ENCODE measurements at regions not wholly inside any gene's neighbourhood (a gene's known extent, or its start where the extent isn't known, plus 50 kb on each side); places are given as distances from the start of the nearest gene placed in this dataset.

DNA sequence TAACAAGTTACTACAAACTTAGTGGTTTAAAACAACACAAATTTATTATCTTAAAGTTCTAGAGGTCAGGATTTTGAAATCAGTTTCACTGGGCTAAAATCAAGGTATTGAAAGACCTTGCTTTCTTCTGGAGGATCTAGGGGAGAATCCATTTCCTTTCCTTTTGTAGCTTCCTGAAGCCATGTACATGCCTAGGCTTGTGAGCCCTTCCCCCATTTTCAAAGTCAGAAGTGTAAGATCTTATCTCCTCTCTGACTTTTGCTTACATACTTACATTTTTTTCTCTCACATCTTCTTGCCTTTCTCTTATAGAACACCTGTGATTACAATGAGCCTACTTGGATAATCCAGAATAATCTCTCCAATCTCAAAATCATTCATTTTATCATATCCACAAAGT is 78.7 kb upstream of the MBOAT2 start:
- no peak for DNase-seq (ENCODE audit: low read depth)

DNA sequence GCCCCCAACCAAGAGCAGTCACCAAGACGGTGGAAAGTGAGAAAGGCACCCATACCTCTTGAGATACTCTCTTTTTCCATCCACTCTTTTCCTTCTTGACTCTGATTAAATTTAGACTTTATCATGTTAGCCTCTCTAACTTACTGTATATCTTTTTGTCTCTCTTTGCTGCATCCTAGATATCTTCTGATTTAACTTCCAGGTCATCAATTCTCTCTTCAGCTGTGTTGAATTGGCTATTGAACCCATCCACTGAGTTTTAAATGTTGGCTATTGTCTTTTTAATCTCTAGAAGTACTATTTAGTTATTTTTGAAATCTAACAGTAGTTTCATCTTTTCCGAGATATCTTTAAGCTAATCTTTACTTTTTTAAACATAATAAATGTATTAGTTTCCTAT is 78.3 kb upstream of the MBOAT2 start:
- no peak for DNase-seq (ENCODE audit: low read depth)

DNA sequence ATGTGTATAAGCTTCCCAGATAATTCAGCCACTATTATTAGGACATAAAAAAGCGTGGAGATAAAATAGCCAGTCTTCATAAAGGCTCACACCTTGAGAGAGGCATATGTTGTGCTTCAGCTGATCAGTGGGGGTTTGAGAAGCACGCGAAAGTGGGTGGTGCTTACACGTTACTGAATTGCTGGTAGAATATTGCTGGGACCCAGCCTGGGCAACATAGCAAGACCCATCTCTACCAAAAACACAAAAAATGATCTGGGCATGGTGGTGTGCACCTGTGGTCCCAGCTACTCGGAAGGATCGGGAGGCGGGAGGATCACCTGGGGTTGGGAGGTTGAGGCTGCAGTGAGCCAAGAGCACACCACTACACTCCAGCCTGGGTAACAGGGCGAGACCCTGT is 74.9 kb upstream of the MBOAT2 start:
- no peak for DNase-seq (ENCODE audit: low read depth)

DNA sequence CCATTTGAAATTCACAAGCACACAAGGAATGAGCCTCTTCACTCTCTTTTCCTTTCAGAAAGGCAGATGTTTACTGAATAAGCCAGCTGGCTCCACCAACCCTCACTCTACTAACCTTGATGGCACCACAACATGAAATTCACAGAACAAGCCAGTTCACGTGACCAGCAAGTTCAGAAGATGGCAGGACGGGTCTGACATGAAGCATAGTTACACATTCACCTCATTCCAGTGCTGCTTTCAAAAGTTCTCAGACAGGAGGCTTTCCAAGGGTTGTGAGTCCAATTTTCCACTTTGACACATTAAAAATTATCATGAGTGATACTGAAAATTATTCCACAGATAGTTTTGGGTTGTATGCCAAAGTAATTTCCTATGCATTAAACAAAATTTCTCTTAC is 74.2 kb upstream of the MBOAT2 start:
- DNase-seq (ENCODE audit: low read depth) = peak; percentile 11

DNA sequence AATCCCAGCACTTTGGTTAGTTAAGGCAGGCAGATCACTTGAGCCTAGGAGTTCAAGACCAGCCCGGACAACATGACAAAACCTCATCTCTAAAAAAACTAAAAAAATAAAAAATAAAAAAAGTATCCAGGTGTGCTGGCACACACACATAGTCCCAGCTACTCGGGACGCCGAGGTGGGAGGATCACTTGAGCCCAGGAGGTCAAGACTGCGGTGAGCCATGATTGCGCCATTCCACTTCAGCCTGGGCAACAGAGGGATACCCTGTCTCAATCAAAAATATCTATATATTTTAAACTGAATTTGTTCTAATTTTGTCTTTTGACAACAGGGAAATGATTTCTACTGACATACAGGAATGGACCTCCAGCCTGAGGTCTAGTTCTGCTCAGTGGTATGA is 73.3 kb upstream of the MBOAT2 start:
- DNase-seq (ENCODE audit: low read depth) = no peak

DNA sequence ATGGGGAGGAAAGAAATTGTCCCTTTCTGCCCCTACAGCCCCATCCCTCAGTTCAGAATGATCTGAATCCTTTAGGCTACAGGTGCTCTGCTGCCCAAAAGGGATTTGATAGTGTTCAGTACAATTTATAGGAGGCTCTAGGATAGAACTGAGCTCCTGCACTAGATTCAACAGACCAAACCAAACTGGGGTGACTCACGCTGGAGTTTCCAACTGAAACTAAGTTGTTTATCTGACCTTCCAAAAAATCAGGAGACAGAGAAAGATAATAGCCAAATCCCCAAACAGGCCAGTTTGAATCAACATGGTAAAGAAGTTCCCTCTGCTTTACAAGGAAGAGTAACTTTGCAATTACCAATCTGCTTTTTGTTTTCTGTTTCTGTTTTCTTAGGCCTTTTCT is 72.7 kb upstream of the MBOAT2 start:
- no peak for DNase-seq (ENCODE audit: low read depth)

DNA sequence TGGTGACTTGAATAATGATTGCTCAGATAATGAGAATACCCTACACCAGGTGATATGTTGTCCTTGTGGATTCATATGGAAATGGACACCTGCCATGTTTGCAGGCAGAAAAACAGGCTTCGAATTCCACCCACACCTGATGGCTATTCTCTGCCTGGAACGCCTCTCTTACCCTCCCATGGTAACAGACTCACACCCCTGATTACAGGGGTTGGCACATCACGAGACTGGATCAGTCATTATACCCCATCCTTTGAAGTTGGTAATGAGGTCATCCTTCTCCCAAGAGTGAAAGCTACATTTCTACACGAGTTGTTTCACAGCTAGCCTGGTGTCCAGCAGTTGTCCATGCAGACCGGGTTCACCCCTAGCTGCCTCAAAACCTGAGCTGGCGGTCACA is 71.4 kb upstream of the MBOAT2 start:
- DNase-seq (ENCODE audit: low read depth) = no peak

DNA sequence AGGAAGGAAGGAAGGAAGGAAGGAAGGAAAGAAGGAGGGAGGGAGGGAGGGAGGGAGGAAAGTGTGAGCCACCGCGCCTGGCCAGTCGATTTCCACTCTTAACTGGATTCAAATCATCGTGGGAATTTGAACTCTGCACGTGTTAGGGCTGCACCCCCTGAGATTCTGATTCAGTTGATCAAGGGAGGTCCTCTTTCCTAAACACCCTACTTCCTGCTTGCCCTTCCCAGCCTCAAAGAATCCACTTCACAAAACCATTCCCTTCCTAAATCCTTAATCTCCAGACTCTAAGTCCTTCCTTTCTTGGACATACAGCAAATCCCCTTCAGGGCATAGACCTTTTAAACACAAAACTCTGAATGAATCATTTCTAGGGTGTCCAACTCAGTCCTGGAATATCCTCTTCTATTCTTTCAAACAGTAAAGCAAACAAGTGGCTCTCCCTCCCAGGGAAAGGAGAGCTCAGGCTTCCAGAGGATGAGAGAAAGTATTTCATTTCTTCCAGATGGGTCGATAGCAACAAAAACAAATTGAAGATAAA is 68.2 kb upstream of the MBOAT2 start:
- DNase-seq (ENCODE audit: low read depth) = no peak

DNA sequence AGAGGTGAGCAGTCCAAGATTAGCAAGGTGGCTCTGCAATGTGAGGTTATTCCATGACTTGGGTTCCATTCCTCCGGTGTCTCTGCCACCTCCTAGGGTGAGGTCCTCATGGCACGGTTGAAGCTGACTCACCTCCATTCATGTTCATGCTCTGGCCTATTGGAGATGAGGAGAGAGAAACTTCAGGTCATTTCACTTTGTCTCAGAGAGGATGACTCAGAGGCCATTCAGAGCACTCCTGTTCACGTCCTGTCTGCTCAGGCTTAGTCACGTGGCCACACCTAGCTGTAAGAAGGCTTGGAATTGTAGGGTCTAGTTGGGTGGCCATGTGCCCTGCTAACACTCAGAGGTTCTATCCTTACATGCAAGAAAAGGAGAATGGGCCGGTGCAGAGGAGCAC is 67.5 kb upstream of the MBOAT2 start:
- no peak for DNase-seq (ENCODE audit: low read depth)

DNA sequence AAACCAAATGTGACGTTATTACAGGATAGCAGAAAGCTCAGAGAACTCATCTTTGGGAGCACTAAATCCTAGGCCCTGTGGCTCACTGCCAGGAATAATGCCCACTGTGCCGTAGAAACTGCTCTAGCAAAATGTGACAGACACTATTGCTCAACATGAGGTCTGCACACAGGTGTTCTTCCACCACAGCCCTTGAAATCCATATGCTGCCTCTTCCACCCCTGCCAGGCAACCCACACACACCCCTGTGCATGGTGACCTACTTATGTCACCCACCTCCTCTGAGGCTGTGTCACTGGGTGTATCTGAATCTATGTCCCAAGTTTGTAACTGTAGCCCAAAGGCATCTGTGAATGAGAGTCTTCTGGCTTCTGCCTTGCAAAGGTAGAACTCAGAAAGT is 66.1 kb upstream of the MBOAT2 start:
- no peak for DNase-seq (ENCODE audit: low read depth)

DNA sequence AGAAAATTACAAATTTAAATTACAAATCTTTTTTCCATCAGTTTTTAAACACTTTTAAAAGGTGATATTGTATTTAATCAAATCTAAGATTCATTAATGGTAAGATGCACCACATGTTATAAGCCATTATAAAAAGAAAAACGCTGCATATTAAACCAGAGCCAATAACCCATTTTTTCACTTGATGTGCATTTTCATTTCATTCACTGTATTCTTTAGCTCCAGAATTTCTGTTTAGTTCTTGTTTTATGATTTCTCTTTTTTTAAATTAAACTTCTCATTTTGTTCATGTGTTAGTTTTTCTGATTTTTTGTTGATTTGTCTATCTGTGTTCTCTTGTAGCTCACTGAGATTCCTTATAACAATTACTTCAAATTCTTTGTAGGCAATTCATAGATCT is 62.4 kb upstream of the MBOAT2 start:
- no peak for DNase-seq (ENCODE audit: low read depth)

DNA sequence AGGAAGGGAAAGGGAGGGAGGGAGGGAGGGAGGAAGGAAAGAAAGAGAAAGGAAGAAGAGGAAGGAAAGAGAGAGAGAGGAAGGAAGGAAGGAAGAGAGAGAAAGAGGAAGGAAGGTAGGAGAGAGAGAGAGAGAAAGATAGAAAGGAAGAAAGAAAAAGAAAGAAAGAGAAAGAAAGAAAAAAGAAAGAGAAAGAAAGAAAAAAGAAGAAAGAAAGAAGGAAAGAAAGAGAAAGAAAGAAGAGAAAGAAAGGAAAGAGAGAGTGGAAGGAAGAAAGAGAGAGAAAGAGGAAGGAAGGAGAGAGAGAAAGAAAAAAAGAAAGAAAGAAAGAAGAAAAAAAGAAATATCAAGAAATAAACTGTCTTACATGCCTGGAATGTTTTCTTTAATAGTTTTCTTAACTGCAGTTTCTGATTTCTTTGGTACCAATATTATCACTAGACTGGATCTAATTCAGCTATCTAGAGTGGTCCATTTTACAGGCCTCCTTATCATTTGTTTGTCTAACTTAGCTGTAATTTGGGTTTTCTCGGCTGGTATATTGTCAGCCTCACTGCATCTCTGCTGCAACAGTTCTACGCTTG is 59.6 kb upstream of the MBOAT2 start:
- DNase-seq (ENCODE audit: low read depth) = no peak

DNA sequence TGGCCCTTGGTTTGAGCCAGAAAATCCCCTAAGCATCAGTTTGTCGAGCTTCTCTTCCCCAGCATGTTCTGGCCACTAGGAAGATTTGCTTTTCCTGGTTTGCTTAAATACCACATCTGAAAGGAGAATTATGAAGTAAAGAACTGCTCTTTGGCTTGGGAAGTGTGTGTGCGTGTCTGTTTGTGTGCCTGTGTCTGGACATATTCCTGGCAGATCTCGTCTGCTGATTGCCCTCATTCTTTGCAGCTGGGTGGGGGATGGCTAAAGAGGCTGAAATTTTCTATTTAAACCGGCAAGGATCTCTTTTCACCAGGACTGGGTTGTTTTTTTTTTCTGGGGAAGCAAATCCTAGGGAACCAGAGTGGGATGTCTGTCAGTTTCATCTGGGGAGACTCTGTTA is 57.3 kb upstream of the MBOAT2 start:
- DNase-seq (ENCODE audit: low read depth) = no peak

DNA sequence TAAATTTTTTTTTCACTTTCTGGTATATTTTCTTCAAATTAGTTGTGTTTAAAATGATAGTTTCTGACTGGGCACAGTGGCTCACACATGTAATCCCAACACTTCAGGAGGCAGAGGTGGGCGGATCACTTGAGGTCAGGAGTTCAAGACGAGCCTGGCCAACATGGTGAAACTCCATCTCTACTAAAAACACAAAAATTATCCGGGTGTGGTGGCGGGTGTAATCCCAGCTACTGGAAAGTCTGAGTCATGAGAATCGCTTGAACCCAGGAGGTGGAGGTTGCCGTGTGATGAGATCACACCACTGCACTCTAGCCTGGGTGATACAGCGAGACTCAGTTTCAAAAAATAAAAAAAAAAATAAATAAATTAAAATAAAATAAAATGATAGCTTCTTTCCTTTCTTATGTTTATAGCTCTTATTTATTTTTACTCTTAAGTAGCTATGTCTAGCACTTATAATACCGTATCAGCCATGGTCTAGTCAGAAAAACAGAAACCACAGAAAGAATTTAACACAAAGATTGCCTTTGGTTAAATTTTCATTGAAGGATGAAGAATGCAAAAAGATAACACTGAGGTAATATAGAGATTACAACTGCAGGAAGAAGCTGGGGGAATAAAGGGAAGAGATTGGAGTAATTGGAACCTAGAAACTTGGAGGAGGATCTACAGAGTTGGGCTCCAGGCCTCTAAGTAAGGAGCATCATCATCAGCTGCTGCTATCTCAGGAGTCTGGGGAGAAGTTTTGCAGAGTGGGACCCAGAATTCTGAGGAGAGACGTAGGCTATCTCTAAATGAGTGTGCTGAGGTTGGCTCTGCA is 54.7 kb upstream of the MBOAT2 start:
- no peak for DNase-seq (ENCODE audit: low read depth)

DNA sequence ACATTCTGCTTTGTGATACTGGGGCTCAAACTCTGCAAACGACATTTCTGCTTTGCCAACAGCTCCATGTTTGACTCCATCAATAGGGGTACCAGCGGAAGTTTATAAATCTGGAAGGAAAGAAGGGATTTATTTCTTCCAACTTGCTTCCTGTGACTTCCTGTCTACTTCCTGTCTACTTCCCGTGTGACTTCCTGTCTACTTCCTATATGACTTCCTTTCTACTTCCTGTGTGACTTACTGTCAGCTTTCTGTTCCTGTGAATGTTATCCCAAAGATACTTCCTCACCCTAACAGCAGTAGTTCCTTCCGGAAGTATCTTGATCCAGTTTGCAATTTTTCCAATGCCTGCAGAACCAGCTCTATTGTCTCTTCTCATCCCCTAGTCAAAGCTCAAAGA is 52.0 kb upstream of the MBOAT2 start:
- DNase-seq (ENCODE audit: low read depth) = no peak

DNA sequence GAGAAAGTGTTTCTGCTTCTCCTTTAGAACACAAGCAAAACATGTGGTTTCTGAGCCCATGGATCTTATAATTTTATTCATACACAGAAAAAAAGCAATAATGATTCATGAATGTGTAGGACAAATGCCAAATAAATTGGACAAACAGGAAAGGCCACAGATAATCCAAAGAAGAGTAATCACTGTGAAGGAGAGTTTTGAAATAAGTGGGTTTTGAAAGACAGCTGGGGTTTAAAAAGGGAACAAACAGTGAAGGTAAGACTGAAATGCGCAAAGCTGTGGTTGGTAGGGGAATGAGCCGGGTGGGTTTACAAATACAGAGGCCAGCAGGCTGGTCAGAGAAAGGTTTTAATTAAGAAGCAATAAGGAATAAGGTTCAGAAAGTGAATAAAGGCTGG is 50.0 kb upstream of the MBOAT2 start:
- no peak for DNase-seq (ENCODE audit: low read depth)
